Thoracic aorta (tissue), 2 donors: ENCODE measurements at regions not wholly inside any gene's neighbourhood (a gene's known extent, or its start where the extent isn't known, plus 50 kb on each side); places are given as distances from the start of the nearest gene placed in this dataset.

Experiments used
- ATAC-seq: fragments of 150-250 bp; one replicate; pipeline ENCODE4 v1.8.0; 2017; ENCODE audit warnings: low read depth; ENCODE audit not compliant: insufficient number of reproducible peaks, low FRiP score
- DNase-seq: peaks from one replicate; pipeline ENCODE4 v3.0.0-alpha.2; 2020; ENCODE audit warnings: low spot score
- H3K27ac ChIP-seq, 2 donors: fragments of 200-600 bp; sonication (generic); 1 replicate in 1 of 2; 2 replicates in 1 of 2; pipeline ENCODE4 v1.5.1; 2016; ENCODE audit warnings: mild to moderate bottlenecking in 2 of 2, moderate library complexity in 2 of 2
- H3K27me3 ChIP-seq: fragments of 200-600 bp; sonication (generic); replicated peaks from 2 replicates; pipeline ENCODE4 v1.6.0; 2016; ENCODE audit warnings: mild to moderate bottlenecking; ENCODE audit not compliant: insufficient read depth
- H3K36me3 ChIP-seq: fragments of 200-600 bp; sonication (generic); one replicate; pipeline ENCODE4 v1.5.1; 2016
- H3K4me1 ChIP-seq, 2 donors: fragments of 200-600 bp; sonication (generic); 1 replicate in 1 of 2; 2 replicates in 1 of 2; pipeline versions ENCODE4 v1.5.1 to v1.6.0; 2016; ENCODE audit warnings: low read depth in 2 of 2, mild to moderate bottlenecking in 1 of 2; ENCODE audit not compliant: control insufficient read depth in 1 of 2
- H3K4me3 ChIP-seq: fragments of 200-600 bp; sonication (generic); 2 replicates; pipeline ENCODE4 v1.5.1; 2016; ENCODE audit warnings: mild to moderate bottlenecking
- H3K9me3 ChIP-seq: fragments of 200-600 bp; sonication (generic); 2 replicates; pipeline ENCODE4 v1.5.1; 2016
- CTCF ChIP-seq: fragments of 200-600 bp; sonication (generic); IDR thresholded peaks from one replicate; pipeline ENCODE4 v1.5.1; 2019; ENCODE audit warnings: antibody characterized with exemption

- DNase-seq = no peak
- H3K4me1 ChIP-seq = no peaks in the 10 kb centered on the region
- ATAC-seq = no peak
- no peak for TF ChIP-seq CTCF
- no peak overlapping the region for H3K27ac ChIP-seq
- no peaks in the 10 kb centered on the region for H3K27me3 ChIP-seq
- H3K9me3 ChIP-seq = no peaks in the 10 kb centered on the region
- H3K4me3 ChIP-seq = no peak overlapping the region
- H3K36me3 ChIP-seq = no peaks in the 10 kb centered on the region
Measured at GRCh38 chr13:111541752-111542529, 221.5 kb downstream of the TEX29 start.

- H3K27me3 ChIP-seq = no peaks in the 10 kb centered on the region
Measured at GRCh38 chr13:111542530-111543341, 222.3 kb downstream of the TEX29 start.

GRCh38 chr13:111546921-111547675, 226.7 kb downstream of the TEX29 start:
- DNase-seq (no peak), ATAC-seq (no peak)
- H3K4me3 ChIP-seq = no peak overlapping the region
- TF ChIP-seq CTCF = no peak
- no peaks in the 10 kb centered on the region for H3K27me3 ChIP-seq
- no peak overlapping the region for H3K27ac ChIP-seq
- no peaks in the 10 kb centered on the region for H3K36me3 ChIP-seq
- no peaks in the 10 kb centered on the region for H3K9me3 ChIP-seq
- H3K4me1 ChIP-seq = no peaks in the 10 kb centered on the region

More at GRCh38 chr13:111542530-111543341, 222.3 kb downstream of the TEX29 start:
- DNase-seq (no peak), ATAC-seq (no peak)
- H3K4me1 ChIP-seq = no peaks in the 10 kb centered on the region
- no peaks in the 10 kb centered on the region for H3K36me3 ChIP-seq
- no peak for TF ChIP-seq CTCF
- no peak overlapping the region for H3K4me3 ChIP-seq
- H3K9me3 ChIP-seq = no peaks in the 10 kb centered on the region
- H3K27ac ChIP-seq = no peak overlapping the region

- no peaks in the 10 kb centered on the region for H3K9me3 ChIP-seq
- DNase-seq (no peak), ATAC-seq (no peak)
- H3K27ac ChIP-seq = no peak overlapping the region
- no peaks in the 10 kb centered on the region for H3K4me1 ChIP-seq
- no peaks in the 10 kb centered on the region for H3K36me3 ChIP-seq
- no peaks in the 10 kb centered on the region for H3K27me3 ChIP-seq
- H3K4me3 ChIP-seq = no peak overlapping the region
- no peak for TF ChIP-seq CTCF
Measured at GRCh38 chr13:111547726-111548273, 227.4 kb downstream of the TEX29 start.
